ENCODE measurements at regions not wholly inside any gene's neighbourhood (a gene's known extent, or its start where the extent isn't known, plus 50 kb on each side); places are given as distances from the start of the nearest gene placed in this dataset.

- H3K9me3 Mint-ChIP-seq, result no peaks in the 10 kb centered on the region
- H3K4me3 Mint-ChIP-seq, result no peak overlapping the region
- H3K27ac Mint-ChIP-seq, result no peak overlapping the region
- DNase-seq (ENCODE audit: low spot score in 2 of 2, unreplicated experiment in 2 of 2), result no peak
- H3K36me3 Mint-ChIP-seq, result no peaks in the 10 kb centered on the region
- H3K4me1 Mint-ChIP-seq, result no peaks in the 10 kb centered on the region
- peaks cover 2% of the 10 kb centered on the region for H3K27me3 Mint-ChIP-seq (ENCODE audit: low read depth)
- TF ChIP-seq CTCF (IDR thresholded peaks at IDR 0.05; ENCODE audit: unreplicated experiment), result no peak
Observed at GRCh38 chr2:126304154-126304553, 351.8 kb upstream of the GYPC start.

- H3K4me3 Mint-ChIP-seq, result no peak overlapping the region
- H3K27ac Mint-ChIP-seq, result no peak overlapping the region
- H3K36me3 Mint-ChIP-seq, result no peaks in the 10 kb centered on the region
- TF ChIP-seq CTCF (IDR thresholded peaks at IDR 0.05; ENCODE audit: unreplicated experiment), result no peak
- no peaks in the 10 kb centered on the region for H3K27me3 Mint-ChIP-seq (ENCODE audit: low read depth)
- no peak for DNase-seq (ENCODE audit: low spot score in 2 of 2, unreplicated experiment in 2 of 2)
- H3K9me3 Mint-ChIP-seq, result no peaks in the 10 kb centered on the region
- no peaks in the 10 kb centered on the region for H3K4me1 Mint-ChIP-seq
Observed at GRCh38 chr2:126306539-126306938, 349.4 kb upstream of the GYPC start.

- Mint-ChIP-seq H3K27me3 (ENCODE audit: low read depth) (no peaks in the 10 kb centered on the region), H3K4me3 (no peak overlapping the region), H3K9me3 (no peaks in the 10 kb centered on the region), H3K4me1 (no peaks in the 10 kb centered on the region), H3K27ac (no peak overlapping the region), H3K36me3 (no peaks in the 10 kb centered on the region)
- no peak for TF ChIP-seq CTCF (IDR thresholded peaks at IDR 0.05; ENCODE audit: unreplicated experiment)
- no peak for DNase-seq (ENCODE audit: low spot score in 2 of 2, unreplicated experiment in 2 of 2)
Observed at GRCh38 chr2:126307740-126308139, 348.2 kb upstream of the GYPC start.

- H3K27me3 Mint-ChIP-seq (ENCODE audit: low read depth), result no peaks in the 10 kb centered on the region
- TF ChIP-seq CTCF (IDR thresholded peaks at IDR 0.05; ENCODE audit: unreplicated experiment), result no peak
Observed at GRCh38 chr2:126309185-126309584, 346.8 kb upstream of the GYPC start.

DNA sequence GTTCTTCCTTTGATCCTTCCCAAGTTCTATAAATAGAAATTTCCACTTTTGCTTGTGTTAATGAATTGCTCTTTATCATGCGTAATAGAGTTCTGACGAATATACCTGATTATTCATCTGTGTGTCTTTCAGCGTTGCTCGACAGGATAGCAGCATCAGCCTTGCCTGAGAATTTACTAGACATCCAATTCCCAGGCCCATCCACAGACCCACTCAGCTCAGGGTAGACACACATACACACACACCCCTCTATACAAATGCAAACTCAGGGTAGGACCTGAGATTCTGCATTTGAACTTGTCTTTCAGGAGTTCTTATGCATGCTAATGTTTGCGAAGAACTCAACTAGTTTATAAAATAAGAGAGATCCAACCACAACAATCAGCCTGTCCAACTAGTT lies 343.4 kb upstream of the GYPC start:
- no peak for TF ChIP-seq CTCF (IDR thresholded peaks at IDR 0.05; ENCODE audit: unreplicated experiment)
- no peak for DNase-seq (ENCODE audit: low spot score in 2 of 2, unreplicated experiment in 2 of 2)
- Mint-ChIP-seq H3K27ac (no peak overlapping the region), H3K4me3 (no peak overlapping the region), H3K4me1 (no peaks in the 10 kb centered on the region), H3K36me3 (no peaks in the 10 kb centered on the region), H3K27me3 (ENCODE audit: low read depth) (no peaks in the 10 kb centered on the region), H3K9me3 (no peaks in the 10 kb centered on the region)

More at GRCh38 chr2:126309185-126309584, 346.8 kb upstream of the GYPC start:
- Mint-ChIP-seq H3K4me1 (no peaks in the 10 kb centered on the region), H3K9me3 (no peaks in the 10 kb centered on the region), H3K4me3 (no peak overlapping the region), H3K27ac (no peak overlapping the region), H3K36me3 (no peaks in the 10 kb centered on the region)
- DNase-seq (ENCODE audit: low spot score in 2 of 2, unreplicated experiment in 2 of 2), result no peak

DNA sequence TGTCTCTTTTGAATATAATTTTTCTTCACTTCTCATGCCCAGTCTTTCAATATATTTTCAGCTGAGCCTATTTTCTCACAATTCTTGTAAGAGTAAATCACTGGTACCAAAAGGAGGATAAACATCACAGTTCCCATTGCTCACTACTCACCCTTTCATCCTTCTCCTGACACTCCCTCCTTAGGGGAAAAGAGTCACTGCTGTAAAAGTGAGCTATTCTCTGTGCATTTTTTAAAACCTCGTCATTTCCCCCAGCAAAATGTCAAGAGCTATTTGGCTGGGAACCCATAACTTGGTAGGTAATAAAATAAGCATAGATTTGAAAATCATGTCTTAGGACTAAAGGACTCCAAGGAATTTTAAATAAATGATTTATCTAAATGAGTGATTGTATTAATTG lies 340.1 kb upstream of the GYPC start:
- no peak for DNase-seq (ENCODE audit: low spot score in 2 of 2, unreplicated experiment in 2 of 2)
- H3K27ac Mint-ChIP-seq, result no peak overlapping the region
- H3K36me3 Mint-ChIP-seq, result no peaks in the 10 kb centered on the region
- TF ChIP-seq CTCF (IDR thresholded peaks at IDR 0.05; ENCODE audit: unreplicated experiment), result no peak
- H3K4me3 Mint-ChIP-seq, result no peak overlapping the region
- H3K9me3 Mint-ChIP-seq, result no peaks in the 10 kb centered on the region
- no peaks in the 10 kb centered on the region for H3K4me1 Mint-ChIP-seq
- no peaks in the 10 kb centered on the region for H3K27me3 Mint-ChIP-seq (ENCODE audit: low read depth)
